WTC11 (cell line): ENCODE measurements at regions not wholly inside any gene's neighbourhood (a gene's known extent, or its start where the extent isn't known, plus 50 kb on each side); places are given as distances from the start of the nearest gene placed in this dataset.

Experiments used
- ATF1 ChIP-seq: sonication (generic); formaldehyde crosslinking; IDR thresholded peaks from 2 replicates; pipeline ENCODE4 v1.8.1; 2023; ENCODE audit warnings: mild to moderate bottlenecking, moderate library complexity, missing genetic modification reagents
- CREB1 ChIP-seq: sonication (generic); formaldehyde crosslinking; IDR thresholded peaks from 2 replicates; pipeline ENCODE4 v1.8.0; 2023; ENCODE audit warnings: mild to moderate bottlenecking, missing genetic modification reagents
- CREM ChIP-seq: sonication (generic); formaldehyde crosslinking; IDR thresholded peaks from 2 replicates; pipeline ENCODE4 v1.8.1; 2022; ENCODE audit warnings: mild to moderate bottlenecking, missing genetic modification reagents, moderate library complexity
- FOXJ3 ChIP-seq: sonication (generic); formaldehyde crosslinking; IDR thresholded peaks from 2 replicates; pipeline ENCODE4 v1.9.0; 2021; ENCODE audit warnings: missing genetic modification reagents, mild to moderate bottlenecking, borderline replicate concordance
- GABPB1 ChIP-seq: sonication (generic); formaldehyde crosslinking; IDR thresholded peaks from 2 replicates; pipeline ENCODE4 v1.8.1; 2023; ENCODE audit warnings: mild to moderate bottlenecking, missing genetic modification reagents
- MYBL2 ChIP-seq: sonication (generic); formaldehyde crosslinking; IDR thresholded peaks from 2 replicates; pipeline ENCODE4 v1.8.1; 2023; ENCODE audit warnings: mild to moderate bottlenecking, moderate library complexity, missing genetic modification reagents
- NR2C2 ChIP-seq: sonication (generic); formaldehyde crosslinking; IDR thresholded peaks from 2 replicates; pipeline ENCODE4 v1.8.0; 2022; ENCODE audit warnings: mild to moderate bottlenecking, missing genetic modification reagents
- NR3C1 ChIP-seq: sonication (generic); formaldehyde crosslinking; conservative IDR thresholded peaks from 2 replicates; pipeline ENCODE4 v1.8.1; 2023; ENCODE audit warnings: low read depth, mild to moderate bottlenecking, missing genetic modification reagents
- ZNF121 ChIP-seq: sonication (generic); formaldehyde crosslinking; IDR thresholded peaks from 2 replicates; pipeline ENCODE4 v1.8.0; 2023; ENCODE audit warnings: missing genetic modification reagents
- TF ChIP-seq, protein P1 (sequence below): sonication (generic); formaldehyde crosslinking; IDR thresholded peaks from 2 replicates; pipeline ENCODE4 v1.8.0; 2022; ENCODE audit warnings: mild to moderate bottlenecking, missing genetic modification reagents
- TF ChIP-seq, protein P2 (sequence below): fragments of 250-450 bp; sonication (Bioruptor Pico); IDR thresholded peaks from 2 replicates; pipeline ENCODE4 v1.9.0; 2021; ENCODE audit warnings: mild to moderate bottlenecking, borderline replicate concordance
- TF ChIP-seq, protein P3 (sequence below): fragments of 200-600 bp; IDR thresholded peaks from 2 replicates; pipeline ENCODE4 v1.8.0; 2022; ENCODE audit warnings: antibody characterized with exemption
- TF ChIP-seq, protein P4 (sequence below): sonication (generic); formaldehyde crosslinking; IDR thresholded peaks from 2 replicates; pipeline ENCODE4 v1.8.0; 2022; ENCODE audit warnings: mild to moderate bottlenecking, missing genetic modification reagents
- TF ChIP-seq, protein P5 (sequence below): sonication (generic); formaldehyde crosslinking; IDR thresholded peaks from 2 replicates; pipeline ENCODE4 v1.8.1; 2022; ENCODE audit warnings: low read depth, missing genetic modification reagents, borderline replicate concordance

DNA sequence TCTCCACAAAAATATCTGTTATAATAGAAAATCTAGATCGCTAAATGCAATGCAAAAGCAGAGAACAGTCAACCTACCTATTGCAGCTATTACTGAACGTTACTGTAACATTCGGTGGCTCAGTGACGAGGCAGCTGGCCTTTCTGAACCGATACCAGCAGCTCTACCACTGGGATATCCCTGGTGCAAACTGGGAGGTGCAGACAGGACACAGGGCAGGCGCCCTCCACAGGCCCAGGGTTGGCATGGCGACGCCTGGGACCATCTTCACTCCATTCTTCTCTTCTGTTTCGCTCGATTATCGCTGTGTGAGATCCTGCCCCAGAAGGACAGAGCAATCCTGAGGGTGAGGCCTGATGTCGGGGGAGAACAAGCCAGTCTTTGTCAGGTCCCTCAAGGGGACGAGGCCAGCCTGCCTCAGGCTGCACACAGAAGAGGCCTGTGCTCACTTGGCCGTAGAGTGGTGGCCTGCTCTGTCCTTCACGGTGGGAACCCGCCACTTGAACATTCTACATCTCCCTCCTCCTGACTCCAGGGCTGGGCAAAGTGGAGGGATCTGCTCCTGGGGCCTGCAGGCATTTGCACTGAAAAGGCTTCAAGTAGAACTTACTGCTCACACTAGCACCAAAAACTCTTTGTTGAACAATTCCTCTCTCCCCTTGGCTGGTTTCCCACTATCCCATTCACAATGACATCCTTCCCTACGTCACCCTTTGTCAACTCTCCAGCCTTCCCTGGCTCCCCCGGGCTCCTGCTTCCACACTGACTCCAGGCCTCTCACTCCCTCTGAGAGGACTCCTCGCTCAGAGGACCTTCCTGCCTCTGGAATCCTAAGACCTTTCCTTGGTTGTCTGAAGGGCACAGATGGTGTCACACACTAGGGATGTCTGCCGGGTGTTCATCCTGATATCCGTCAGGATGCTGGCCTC, 49.7 kb downstream of the CYRIA start:
- TF ChIP-seq, protein P1, sequence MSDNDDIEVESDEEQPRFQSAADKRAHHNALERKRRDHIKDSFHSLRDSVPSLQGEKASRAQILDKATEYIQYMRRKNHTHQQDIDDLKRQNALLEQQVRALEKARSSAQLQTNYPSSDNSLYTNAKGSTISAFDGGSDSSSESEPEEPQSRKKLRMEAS (CRISPR knock-in tag), result no peak
- TF ChIP-seq GABPB1 (CRISPR knock-in tag), result no peak
- TF ChIP-seq CREM (CRISPR knock-in tag), result no peak
- TF ChIP-seq NR3C1 (CRISPR knock-in tag), result no peak
- TF ChIP-seq, protein P2, sequence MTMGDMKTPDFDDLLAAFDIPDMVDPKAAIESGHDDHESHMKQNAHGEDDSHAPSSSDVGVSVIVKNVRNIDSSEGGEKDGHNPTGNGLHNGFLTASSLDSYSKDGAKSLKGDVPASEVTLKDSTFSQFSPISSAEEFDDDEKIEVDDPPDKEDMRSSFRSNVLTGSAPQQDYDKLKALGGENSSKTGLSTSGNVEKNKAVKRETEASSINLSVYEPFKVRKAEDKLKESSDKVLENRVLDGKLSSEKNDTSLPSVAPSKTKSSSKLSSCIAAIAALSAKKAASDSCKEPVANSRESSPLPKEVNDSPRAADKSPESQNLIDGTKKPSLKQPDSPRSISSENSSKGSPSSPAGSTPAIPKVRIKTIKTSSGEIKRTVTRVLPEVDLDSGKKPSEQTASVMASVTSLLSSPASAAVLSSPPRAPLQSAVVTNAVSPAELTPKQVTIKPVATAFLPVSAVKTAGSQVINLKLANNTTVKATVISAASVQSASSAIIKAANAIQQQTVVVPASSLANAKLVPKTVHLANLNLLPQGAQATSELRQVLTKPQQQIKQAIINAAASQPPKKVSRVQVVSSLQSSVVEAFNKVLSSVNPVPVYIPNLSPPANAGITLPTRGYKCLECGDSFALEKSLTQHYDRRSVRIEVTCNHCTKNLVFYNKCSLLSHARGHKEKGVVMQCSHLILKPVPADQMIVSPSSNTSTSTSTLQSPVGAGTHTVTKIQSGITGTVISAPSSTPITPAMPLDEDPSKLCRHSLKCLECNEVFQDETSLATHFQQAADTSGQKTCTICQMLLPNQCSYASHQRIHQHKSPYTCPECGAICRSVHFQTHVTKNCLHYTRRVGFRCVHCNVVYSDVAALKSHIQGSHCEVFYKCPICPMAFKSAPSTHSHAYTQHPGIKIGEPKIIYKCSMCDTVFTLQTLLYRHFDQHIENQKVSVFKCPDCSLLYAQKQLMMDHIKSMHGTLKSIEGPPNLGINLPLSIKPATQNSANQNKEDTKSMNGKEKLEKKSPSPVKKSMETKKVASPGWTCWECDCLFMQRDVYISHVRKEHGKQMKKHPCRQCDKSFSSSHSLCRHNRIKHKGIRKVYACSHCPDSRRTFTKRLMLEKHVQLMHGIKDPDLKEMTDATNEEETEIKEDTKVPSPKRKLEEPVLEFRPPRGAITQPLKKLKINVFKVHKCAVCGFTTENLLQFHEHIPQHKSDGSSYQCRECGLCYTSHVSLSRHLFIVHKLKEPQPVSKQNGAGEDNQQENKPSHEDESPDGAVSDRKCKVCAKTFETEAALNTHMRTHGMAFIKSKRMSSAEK (CRISPR knock-in tag), result no peak
- TF ChIP-seq, protein P3, sequence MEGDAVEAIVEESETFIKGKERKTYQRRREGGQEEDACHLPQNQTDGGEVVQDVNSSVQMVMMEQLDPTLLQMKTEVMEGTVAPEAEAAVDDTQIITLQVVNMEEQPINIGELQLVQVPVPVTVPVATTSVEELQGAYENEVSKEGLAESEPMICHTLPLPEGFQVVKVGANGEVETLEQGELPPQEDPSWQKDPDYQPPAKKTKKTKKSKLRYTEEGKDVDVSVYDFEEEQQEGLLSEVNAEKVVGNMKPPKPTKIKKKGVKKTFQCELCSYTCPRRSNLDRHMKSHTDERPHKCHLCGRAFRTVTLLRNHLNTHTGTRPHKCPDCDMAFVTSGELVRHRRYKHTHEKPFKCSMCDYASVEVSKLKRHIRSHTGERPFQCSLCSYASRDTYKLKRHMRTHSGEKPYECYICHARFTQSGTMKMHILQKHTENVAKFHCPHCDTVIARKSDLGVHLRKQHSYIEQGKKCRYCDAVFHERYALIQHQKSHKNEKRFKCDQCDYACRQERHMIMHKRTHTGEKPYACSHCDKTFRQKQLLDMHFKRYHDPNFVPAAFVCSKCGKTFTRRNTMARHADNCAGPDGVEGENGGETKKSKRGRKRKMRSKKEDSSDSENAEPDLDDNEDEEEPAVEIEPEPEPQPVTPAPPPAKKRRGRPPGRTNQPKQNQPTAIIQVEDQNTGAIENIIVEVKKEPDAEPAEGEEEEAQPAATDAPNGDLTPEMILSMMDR, result no peak
- TF ChIP-seq CREB1 (CRISPR knock-in tag), result no peak
- TF ChIP-seq, protein P4, sequence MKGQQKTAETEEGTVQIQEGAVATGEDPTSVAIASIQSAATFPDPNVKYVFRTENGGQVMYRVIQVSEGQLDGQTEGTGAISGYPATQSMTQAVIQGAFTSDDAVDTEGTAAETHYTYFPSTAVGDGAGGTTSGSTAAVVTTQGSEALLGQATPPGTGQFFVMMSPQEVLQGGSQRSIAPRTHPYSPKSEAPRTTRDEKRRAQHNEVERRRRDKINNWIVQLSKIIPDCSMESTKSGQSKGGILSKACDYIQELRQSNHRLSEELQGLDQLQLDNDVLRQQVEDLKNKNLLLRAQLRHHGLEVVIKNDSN (CRISPR knock-in tag), result no peak
- TF ChIP-seq, protein P5, sequence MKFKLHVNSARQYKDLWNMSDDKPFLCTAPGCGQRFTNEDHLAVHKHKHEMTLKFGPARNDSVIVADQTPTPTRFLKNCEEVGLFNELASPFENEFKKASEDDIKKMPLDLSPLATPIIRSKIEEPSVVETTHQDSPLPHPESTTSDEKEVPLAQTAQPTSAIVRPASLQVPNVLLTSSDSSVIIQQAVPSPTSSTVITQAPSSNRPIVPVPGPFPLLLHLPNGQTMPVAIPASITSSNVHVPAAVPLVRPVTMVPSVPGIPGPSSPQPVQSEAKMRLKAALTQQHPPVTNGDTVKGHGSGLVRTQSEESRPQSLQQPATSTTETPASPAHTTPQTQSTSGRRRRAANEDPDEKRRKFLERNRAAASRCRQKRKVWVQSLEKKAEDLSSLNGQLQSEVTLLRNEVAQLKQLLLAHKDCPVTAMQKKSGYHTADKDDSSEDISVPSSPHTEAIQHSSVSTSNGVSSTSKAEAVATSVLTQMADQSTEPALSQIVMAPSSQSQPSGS (CRISPR knock-in tag), result no peak
- TF ChIP-seq ZNF121, result no peak
- no peak for TF ChIP-seq NR2C2
- TF ChIP-seq ATF1 (CRISPR knock-in tag), result no peak
- no peak for TF ChIP-seq FOXJ3 (CRISPR knock-in tag)
- TF ChIP-seq MYBL2, result no peak
